GM23338 (cell line): ENCODE measurements at regions not wholly inside any gene's neighbourhood (a gene's known extent, or its start where the extent isn't known, plus 50 kb on each side); places are given as distances from the start of the nearest gene placed in this dataset.

Source experiments
- CTCF ChIP-seq, 2 experiments: fragments of 200-600 bp in 1 of 2; sonication (generic) in 1 of 2; conservative IDR thresholded peaks; 2 replicates each; pipeline versions ENCODE4 v1.5.1 to v1.6.1; 2016 to 2017; ENCODE audit warnings: antibody characterized with exemption in 2 of 2, low read depth in 2 of 2, mild to moderate bottlenecking in 2 of 2, moderate library complexity in 1 of 2
- EZH2 ChIP-seq: fragments of 200-600 bp; sonication (generic); IDR thresholded peaks from one replicate; pipeline ENCODE4 v1.8.0; 2017; ENCODE audit warnings: antibody characterized with exemption, mild to moderate bottlenecking, low read depth; ENCODE audit not compliant: unreplicated experiment
- JUNB ChIP-seq: IDR thresholded peaks from one replicate; pipeline ENCODE4 v1.6.1; 2016; ENCODE audit warnings: antibody characterized with exemption; ENCODE audit not compliant: unreplicated experiment
- POLR2AphosphoS5 ChIP-seq: IDR thresholded peaks from 2 replicates; pipeline ENCODE4 v1.6.1; 2016; ENCODE audit warnings: antibody characterized with exemption, low read depth
- ZNF114 ChIP-seq: fragments of 250-450 bp; sonication (Bioruptor Pico); IDR thresholded peaks from 2 replicates; pipeline ENCODE4 v1.5.0; 2020; ENCODE audit warnings: mild to moderate bottlenecking, moderate library complexity
- ZNF331 ChIP-seq: fragments of 250-450 bp; sonication (Bioruptor Pico); IDR thresholded peaks from 2 replicates; pipeline ENCODE4 v1.5.0; 2020; ENCODE audit warnings: low read depth, mild to moderate bottlenecking, moderate library complexity
- TF ChIP-seq, protein P1 (sequence below): IDR thresholded peaks from 2 replicates; pipeline ENCODE4 v1.6.1; 2016; ENCODE audit warnings: antibody characterized with exemption
- TF ChIP-seq, protein P2 (sequence below): IDR thresholded peaks from one replicate; pipeline ENCODE4 v1.6.1; 2018; ENCODE audit warnings: antibody characterized with exemption; ENCODE audit not compliant: unreplicated experiment

DNA sequence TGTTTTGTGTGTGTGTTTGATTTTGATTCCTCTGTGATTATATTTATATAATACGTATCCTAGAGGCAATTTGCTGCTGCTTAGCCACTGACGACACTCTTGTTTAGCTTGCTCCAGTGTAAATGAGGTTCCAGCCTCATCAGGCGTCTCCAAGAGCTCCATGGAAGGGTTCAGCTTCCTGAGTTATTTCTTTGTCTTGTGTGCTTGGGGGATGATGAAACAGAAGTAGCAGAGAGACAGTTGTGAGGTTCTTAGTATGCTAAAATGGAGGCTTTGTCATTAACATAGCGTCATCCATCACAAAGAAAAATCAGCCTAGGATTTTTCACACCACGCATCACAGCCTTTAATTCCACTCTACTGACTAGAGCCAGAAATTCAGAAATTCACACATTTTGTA, 85.1 kb downstream of the KLF6 start:
- TF ChIP-seq, protein P1, sequence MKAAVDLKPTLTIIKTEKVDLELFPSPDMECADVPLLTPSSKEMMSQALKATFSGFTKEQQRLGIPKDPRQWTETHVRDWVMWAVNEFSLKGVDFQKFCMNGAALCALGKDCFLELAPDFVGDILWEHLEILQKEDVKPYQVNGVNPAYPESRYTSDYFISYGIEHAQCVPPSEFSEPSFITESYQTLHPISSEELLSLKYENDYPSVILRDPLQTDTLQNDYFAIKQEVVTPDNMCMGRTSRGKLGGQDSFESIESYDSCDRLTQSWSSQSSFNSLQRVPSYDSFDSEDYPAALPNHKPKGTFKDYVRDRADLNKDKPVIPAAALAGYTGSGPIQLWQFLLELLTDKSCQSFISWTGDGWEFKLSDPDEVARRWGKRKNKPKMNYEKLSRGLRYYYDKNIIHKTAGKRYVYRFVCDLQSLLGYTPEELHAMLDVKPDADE, result no peak
- TF ChIP-seq POLR2AphosphoS5, result no peak
- TF ChIP-seq CTCF (conservative IDR thresholded peaks at IDR 0.05; ENCODE audit: low read depth in 2 of 2), result no peak
- TF ChIP-seq EZH2, result no peak
- TF ChIP-seq, protein P2, sequence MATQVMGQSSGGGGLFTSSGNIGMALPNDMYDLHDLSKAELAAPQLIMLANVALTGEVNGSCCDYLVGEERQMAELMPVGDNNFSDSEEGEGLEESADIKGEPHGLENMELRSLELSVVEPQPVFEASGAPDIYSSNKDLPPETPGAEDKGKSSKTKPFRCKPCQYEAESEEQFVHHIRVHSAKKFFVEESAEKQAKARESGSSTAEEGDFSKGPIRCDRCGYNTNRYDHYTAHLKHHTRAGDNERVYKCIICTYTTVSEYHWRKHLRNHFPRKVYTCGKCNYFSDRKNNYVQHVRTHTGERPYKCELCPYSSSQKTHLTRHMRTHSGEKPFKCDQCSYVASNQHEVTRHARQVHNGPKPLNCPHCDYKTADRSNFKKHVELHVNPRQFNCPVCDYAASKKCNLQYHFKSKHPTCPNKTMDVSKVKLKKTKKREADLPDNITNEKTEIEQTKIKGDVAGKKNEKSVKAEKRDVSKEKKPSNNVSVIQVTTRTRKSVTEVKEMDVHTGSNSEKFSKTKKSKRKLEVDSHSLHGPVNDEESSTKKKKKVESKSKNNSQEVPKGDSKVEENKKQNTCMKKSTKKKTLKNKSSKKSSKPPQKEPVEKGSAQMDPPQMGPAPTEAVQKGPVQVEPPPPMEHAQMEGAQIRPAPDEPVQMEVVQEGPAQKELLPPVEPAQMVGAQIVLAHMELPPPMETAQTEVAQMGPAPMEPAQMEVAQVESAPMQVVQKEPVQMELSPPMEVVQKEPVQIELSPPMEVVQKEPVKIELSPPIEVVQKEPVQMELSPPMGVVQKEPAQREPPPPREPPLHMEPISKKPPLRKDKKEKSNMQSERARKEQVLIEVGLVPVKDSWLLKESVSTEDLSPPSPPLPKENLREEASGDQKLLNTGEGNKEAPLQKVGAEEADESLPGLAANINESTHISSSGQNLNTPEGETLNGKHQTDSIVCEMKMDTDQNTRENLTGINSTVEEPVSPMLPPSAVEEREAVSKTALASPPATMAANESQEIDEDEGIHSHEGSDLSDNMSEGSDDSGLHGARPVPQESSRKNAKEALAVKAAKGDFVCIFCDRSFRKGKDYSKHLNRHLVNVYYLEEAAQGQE, result no peak
- TF ChIP-seq JUNB, result no peak
- no peak for TF ChIP-seq ZNF331 (CRISPR knock-in tag)
- TF ChIP-seq ZNF114 (CRISPR knock-in tag), result no peak
